Large intestine (tissue), 3 donors: ENCODE measurements at regions not wholly inside any gene's neighbourhood (a gene's known extent, or its start where the extent isn't known, plus 50 kb on each side); places are given as distances from the start of the nearest gene placed in this dataset.
A peak's percentile ranks its signal among the peaks of the same experiment; 100 is the strongest.

Source experiments
- DNase-seq, 2 donors: peaks; one replicate each; pipeline versions ENCODE4 v3.0.0 to v3.0.0-alpha.2; 2013
- H3K27ac ChIP-seq: one replicate; pipeline ENCODE4 v1.5.1; 2013; ENCODE audit warnings: low read length
- H3K27me3 ChIP-seq: 2 replicates; pipeline ENCODE4 v1.6.1; 2013; ENCODE audit warnings: low read length; ENCODE audit not compliant: control insufficient read depth, insufficient read depth
- H3K36me3 ChIP-seq: 2 replicates; pipeline ENCODE4 v1.6.1; 2013; ENCODE audit warnings: low read length; ENCODE audit not compliant: control insufficient read depth, insufficient read depth
- H3K4me1 ChIP-seq: one replicate; pipeline ENCODE4 v1.6.1; 2013; ENCODE audit warnings: low read length; ENCODE audit not compliant: control insufficient read depth, insufficient read depth
- H3K4me3 ChIP-seq: one replicate; pipeline ENCODE4 v1.5.1; 2013; ENCODE audit warnings: low read length
- H3K9me3 ChIP-seq: one replicate; pipeline ENCODE4 v1.6.1; 2013; ENCODE audit warnings: mild to moderate bottlenecking, low read depth, low read length, moderate library complexity; ENCODE audit not compliant: control insufficient read depth
- whole genome bisulfite sequencing: methylation state at CpG from one replicate; pipeline ENCODE4 v1.1.5; 2013; ENCODE audit warnings: low lambda C conversion rate; ENCODE audit not compliant: insufficient coverage; 5-methylcytosine and 5-hydroxymethylcytosine counted together

DNA sequence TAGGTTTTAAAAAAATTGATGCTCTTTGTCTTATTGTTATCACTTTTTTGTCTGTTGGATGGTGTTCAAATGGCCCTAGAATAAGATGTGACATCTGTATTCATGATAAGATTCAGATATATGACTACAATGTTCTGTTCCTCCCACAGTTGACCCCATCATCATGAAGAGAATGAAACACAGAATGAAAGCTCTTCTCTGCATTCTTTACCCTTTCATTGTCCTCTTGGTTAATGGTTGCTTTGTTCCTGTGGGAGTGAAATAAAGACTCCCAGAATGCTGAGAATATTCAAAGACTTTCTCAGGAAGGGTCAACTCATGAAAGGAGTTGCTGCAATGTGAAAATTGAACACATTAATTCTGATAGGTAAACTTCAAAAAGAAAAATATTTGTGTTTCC lies 1015.8 kb downstream of the SORCS3 start:
- no peaks in the 10 kb centered on the region for H3K9me3 ChIP-seq

DNA sequence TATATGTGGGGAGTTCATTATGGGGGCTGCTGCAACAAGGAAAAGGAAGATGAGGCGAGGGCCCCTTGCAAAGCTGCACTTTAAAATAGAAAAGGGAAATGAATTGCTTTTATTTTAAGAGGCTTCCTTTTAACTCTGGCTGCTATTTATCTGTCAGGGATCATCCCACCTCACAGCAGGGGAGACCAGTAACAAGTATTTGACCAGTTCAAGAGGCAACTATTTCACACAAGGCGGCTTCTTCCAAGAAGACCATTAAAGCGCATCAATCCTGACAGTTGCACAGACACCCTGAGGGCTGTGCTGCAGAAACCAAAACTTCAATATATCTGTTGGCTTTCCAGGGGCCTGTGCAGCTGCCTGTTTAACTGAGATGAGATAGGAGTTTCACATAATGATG lies 1009.2 kb downstream of the SORCS3 start:
- H3K4me3 ChIP-seq: no peak overlapping the region
- H3K9me3 ChIP-seq: no peaks in the 10 kb centered on the region
- no peaks in the 10 kb centered on the region for H3K4me1 ChIP-seq
- whole genome bisulfite sequencing: no CpG with 5 or more reads among the region's 3 CpGs
- no peaks in the 10 kb centered on the region for H3K36me3 ChIP-seq
- no peak for DNase-seq
- H3K27ac ChIP-seq: no peak overlapping the region
- H3K27me3 ChIP-seq: no peaks in the 10 kb centered on the region

More for the DNA sequence above, 1015.8 kb downstream of the SORCS3 start:
- Histone ChIP-seq H3K4me1 (no peaks in the 10 kb centered on the region), H3K27me3 (no peaks in the 10 kb centered on the region), H3K4me3 (no peak overlapping the region), H3K27ac (no peak overlapping the region), H3K36me3 (no peaks in the 10 kb centered on the region)
- no peak for DNase-seq

DNA sequence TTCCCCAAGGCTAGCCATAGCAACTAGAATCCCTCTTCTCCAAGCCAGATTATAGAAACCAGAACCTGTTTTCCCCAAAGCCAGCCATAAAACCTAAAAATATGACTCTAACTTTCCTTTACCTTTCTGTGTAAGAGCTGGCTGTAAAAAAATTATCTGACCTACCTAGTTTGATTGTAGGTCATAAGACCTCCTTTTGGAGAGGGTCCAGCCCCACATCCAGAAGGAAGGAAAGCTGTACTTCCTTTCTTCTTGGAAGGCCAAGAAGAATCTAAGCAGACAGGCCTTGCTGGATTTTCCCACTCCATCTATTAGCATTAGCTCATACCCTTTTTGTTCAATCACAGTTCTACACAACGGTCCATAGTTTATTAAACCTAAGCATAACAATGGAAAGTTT lies 1006.3 kb downstream of the SORCS3 start:
- H3K27me3 ChIP-seq: no peaks in the 10 kb centered on the region
- H3K4me1 ChIP-seq: peaks cover 17% of the 10 kb centered on the region
- no peaks in the 10 kb centered on the region for H3K9me3 ChIP-seq
- H3K4me3 ChIP-seq: no peak overlapping the region
- H3K36me3 ChIP-seq: no peaks in the 10 kb centered on the region
- H3K27ac ChIP-seq: no peak overlapping the region
- DNase-seq: no peak
- 60% methylated on average over 1 of the region's 1 CpG for WGBS

DNA sequence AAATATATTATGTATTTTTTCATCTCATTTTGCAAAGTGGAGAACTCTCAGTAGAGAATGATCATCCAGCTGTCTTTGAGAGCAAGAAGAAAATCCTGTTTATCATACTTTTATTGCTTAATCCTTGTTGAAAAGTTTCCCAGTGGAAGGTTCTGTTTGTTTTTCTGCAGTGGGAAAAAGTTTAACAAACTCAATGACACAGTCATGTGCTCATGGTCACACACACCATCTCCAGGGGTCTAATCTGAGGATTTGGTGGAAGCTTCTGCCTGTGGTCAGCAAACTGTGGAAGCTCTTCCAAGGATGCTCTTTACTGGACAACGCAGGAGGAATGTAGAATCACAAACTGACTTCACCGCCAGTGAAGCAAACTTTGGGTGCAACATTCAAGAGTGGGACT lies 1003.9 kb downstream of the SORCS3 start:
- peak in 1 of 2 donors; percentile 8 for DNase-seq
- WGBS: no CpG with 5 or more reads among the region's 2 CpGs

DNA sequence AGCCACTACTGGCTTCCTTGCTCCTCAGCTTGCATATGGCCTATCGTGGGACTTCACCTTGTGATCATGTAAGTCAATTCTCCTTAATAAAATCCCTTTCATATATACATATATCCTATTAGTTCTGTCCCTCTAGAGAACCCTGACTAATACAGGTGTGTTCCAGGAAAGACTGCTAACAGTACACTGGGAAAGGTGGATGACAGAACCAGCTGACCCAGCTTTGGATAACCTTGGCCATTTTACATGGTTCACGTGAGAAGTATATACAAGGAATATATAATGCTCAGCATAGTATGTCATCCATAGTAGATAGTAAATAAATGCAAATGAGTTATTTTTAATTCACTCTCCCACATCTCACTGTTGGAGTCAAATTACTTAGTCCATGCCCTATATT lies 1003.5 kb downstream of the SORCS3 start:
- H3K27ac ChIP-seq: no peak overlapping the region

More for the DNA sequence above, 1003.9 kb downstream of the SORCS3 start:
- Histone ChIP-seq H3K27ac (no peak overlapping the region), H3K27me3 (no peaks in the 10 kb centered on the region), H3K9me3 (no peaks in the 10 kb centered on the region), H3K36me3 (no peaks in the 10 kb centered on the region), H3K4me3 (no peak overlapping the region), H3K4me1 (peaks cover 17% of the 10 kb centered on the region)

DNA sequence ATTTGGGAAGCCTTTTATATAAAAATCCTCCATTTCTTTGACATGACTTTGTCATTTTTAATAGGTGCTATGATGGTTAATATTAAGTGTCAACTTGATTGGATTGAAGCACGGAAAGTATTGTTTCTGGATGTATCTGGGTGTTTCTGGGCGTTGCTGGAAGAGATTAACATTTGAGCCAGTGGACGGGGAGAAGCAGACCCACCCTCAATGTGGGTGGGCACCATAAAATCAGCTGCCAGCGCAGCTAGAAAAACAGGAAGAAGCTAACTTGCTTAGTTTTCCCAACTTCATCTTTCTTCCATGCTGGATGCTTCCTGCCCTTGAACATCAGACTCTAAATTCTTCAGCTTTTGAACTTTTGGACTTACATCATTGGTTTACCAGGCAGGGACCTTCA lies 1003.0 kb downstream of the SORCS3 start:
- Histone ChIP-seq H3K4me1 (peaks cover 17% of the 10 kb centered on the region), H3K27ac (no peak overlapping the region), H3K36me3 (no peaks in the 10 kb centered on the region), H3K4me3 (no peak overlapping the region), H3K27me3 (no peaks in the 10 kb centered on the region), H3K9me3 (no peaks in the 10 kb centered on the region)
- WGBS: no CpG with 5 or more reads among the region's 4 CpGs
- DNase-seq: no peak

More for the DNA sequence above, 1003.5 kb downstream of the SORCS3 start:
- no peaks in the 10 kb centered on the region for H3K27me3 ChIP-seq
- H3K4me1 ChIP-seq: peaks cover 17% of the 10 kb centered on the region
- no peaks in the 10 kb centered on the region for H3K36me3 ChIP-seq
- DNase-seq: no peak
- 67% methylated on average over 1 of the region's 2 CpGs for WGBS
- no peaks in the 10 kb centered on the region for H3K9me3 ChIP-seq
- no peak overlapping the region for H3K4me3 ChIP-seq

DNA sequence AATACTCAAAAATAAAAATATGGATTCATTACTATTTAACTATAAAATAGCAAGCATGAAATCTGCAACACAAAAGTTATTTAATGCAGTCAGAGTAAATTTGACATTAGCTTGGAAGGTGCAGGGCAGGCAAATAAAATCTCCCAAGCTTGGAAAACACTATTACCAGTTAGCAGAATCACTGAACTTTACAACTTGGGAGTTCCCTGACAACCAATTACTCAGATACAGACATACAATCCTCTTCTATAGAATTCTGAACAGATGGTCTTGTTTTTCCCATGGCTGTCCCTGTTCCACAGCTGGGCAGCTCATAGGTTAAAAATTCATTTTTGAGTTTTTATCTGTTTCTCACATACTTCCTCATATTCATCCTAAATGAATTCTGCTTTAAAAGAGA lies 1002.6 kb downstream of the SORCS3 start:
- H3K27me3 ChIP-seq: no peaks in the 10 kb centered on the region
- no peaks in the 10 kb centered on the region for H3K9me3 ChIP-seq
- H3K4me1 ChIP-seq: peaks cover 17% of the 10 kb centered on the region
- H3K36me3 ChIP-seq: no peaks in the 10 kb centered on the region
- H3K4me3 ChIP-seq: no peak overlapping the region
- no peak overlapping the region for H3K27ac ChIP-seq
- DNase-seq: peak in 1 of 2 donors; percentile 17

DNA sequence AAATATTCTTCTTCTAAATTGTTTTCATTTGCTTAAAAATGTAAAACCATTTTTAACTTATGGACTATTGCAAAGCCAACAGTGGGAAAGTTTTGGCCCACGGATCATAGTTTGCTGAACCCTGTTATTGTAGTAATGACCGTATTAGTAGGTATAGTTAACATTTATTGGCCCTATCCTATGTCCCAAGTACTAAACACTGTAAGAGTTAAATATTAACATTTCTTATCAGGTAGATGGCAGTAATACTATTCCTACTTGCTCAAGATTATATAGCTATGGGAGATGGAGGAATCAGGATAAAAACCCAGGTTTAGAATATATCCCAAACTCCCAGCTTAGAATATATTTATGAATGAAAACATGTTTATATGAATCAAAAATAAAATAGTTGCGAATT lies 993.2 kb downstream of the SORCS3 start:
- Histone ChIP-seq H3K36me3 (no peaks in the 10 kb centered on the region), H3K9me3 (no peaks in the 10 kb centered on the region), H3K4me1 (peaks cover 14% of the 10 kb centered on the region), H3K27me3 (no peaks in the 10 kb centered on the region), H3K27ac (no peak overlapping the region), H3K4me3 (no peak overlapping the region)
- WGBS: 83% methylated on average over 1 of the region's 3 CpGs
- DNase-seq: peak; percentile 31 to 75

DNA sequence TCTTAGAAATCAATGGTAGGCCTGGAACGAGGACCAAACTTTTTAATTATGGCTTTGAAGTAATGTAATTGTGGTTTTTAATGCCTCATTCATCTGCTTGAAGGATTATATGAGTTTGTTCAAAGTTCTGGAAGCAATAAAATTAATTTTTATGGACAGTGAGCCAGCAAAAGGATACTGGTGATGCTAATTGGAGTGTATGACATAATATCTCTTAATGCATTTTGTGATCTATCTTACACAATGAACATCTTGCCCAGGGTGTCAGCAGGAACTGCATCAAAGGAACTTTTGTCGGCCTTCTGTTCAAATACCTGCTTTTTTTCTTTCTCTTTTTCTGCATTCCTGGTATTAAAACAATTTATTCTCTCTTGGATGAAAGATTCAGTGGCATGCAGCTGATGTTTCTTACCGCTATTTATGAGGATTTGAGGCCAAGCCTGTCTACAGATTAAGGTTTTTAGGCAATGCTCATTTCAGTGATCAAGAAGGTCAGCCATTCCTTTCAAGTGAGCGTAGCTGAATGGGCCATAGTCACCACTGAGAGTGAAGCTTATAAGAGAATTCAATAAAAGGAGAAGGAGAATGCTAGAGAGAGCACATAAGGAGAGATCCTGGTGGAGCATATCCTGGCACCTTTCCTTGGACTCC lies 974.8 kb downstream of the SORCS3 start:
- no peaks in the 10 kb centered on the region for H3K9me3 ChIP-seq
- no peak for DNase-seq
- H3K27ac ChIP-seq: no peak overlapping the region
- 69% methylated on average over 3 of the region's 4 CpGs for WGBS
- H3K36me3 ChIP-seq: no peaks in the 10 kb centered on the region
- H3K4me3 ChIP-seq: no peak overlapping the region
- no peaks in the 10 kb centered on the region for H3K27me3 ChIP-seq
- no peaks in the 10 kb centered on the region for H3K4me1 ChIP-seq

DNA sequence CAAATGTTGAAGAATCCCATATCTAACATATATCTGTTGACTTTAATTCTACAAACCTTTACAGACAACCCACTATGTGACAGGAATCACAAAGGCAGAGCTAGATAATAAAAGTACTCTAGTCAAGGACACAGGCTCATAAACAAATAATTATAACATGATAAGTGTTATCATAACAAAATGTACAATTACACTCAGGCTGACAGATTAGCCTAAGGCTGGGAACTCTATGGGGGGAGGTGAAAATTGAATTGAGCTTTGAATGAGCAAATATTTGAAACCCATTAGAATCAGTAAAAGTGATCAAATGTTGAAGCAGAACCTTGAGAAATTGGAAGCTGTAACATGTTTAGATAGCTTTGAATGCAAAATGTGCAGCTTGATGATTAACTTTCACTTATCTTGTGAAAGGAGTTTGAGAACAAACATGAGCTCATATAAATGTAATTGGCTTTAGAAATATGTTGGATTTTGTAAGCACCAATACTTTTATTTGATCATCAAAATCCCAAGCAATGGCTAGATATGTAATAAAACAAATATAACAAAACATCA lies 970.2 kb downstream of the SORCS3 start:
- Histone ChIP-seq H3K36me3 (no peaks in the 10 kb centered on the region), H3K4me3 (no peak overlapping the region), H3K27ac (no peak overlapping the region), H3K27me3 (no peaks in the 10 kb centered on the region), H3K4me1 (no peaks in the 10 kb centered on the region), H3K9me3 (no peaks in the 10 kb centered on the region)
- peak; percentile 13 to 48 for DNase-seq

DNA sequence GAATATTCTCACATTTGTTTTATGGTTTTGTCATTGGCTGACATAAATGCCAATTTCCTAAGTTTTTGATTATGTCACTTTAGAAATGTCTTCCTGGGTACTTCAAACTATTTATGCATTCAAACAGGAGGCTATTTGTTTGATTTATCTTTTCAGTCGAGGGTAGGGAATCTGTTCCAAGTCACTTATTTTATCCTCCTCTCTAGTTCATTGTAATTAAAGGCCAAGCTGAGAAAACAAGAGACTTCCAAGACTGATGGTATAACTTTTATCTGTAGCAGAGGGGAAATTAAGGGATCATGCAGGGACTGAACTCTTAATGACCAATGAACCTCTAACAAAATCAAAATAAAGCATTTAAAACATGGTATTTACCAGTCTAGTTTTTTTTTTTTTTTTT lies 968.4 kb downstream of the SORCS3 start:
- H3K4me1 ChIP-seq: no peaks in the 10 kb centered on the region
- H3K36me3 ChIP-seq: no peaks in the 10 kb centered on the region
- no peak overlapping the region for H3K4me3 ChIP-seq
- no peak overlapping the region for H3K27ac ChIP-seq
- H3K27me3 ChIP-seq: no peaks in the 10 kb centered on the region
- no peaks in the 10 kb centered on the region for H3K9me3 ChIP-seq
- WGBS: no CpG with 5 or more reads among the region's 1 CpG
- DNase-seq: no peak
